Fibroblast of pulmonary artery (primary cell): ENCODE measurements at regions not wholly inside any gene's neighbourhood (a gene's known extent, or its start where the extent isn't known, plus 50 kb on each side); places are given as distances from the start of the nearest gene placed in this dataset.

Experiments used
- DNase-seq: peaks from one replicate; pipeline ENCODE4 v3.0.0-alpha.2; 2010; ENCODE audit warnings: low read depth
- H3K4me3 ChIP-seq: replicated peaks from 2 replicates; pipeline ENCODE4 v1.5.1; 2011; ENCODE audit warnings: low read depth, mild to moderate bottlenecking, control low read depth, low read length, moderate library complexity
- TF ChIP-seq, protein P1 (sequence below): IDR thresholded peaks from 2 replicates; pipeline ENCODE4 v1.5.1; 2011; ENCODE audit warnings: mild to moderate bottlenecking, control low read depth, low read length, inconsistent platforms; ENCODE audit errors: missing control alignments

DNA sequence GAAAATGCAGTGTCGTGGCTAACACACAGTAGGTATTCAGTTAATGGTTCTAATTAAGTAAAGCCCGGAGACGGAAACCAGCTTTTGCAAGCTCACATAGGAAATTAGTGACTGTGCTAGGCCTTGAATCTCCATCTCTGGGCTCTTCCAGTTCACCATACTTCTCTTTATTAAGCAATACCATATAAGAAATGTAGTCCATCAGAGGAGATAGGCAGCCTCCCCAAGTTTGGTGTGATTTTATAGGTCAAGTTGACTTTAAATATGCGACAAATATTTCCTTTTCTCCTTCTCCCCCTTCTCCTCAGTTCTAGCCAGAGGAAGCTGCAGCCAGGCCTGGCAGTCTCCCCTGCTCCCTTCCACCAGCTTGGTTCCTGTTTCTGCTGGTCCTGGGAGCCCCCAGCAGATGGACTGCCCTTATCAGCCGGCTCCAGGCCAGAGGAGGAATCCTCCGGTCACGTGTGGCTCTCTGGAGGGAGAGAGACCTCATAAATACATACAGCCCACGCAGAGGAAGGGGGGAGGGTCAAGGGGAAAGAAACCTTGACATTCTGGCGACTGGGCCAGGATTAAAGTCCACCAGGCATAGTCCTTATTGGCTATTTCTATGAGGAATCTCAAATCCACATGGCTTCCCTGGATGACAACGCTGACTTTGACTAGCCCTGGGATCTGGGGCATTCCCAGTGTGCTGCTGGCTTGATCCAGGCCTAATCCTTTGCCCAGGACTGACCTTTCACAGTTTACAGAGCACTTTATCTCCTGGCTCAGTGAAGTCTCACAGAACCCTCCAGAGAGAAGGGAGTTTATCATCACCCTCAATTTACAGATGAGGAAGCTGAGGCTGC, 115.1 kb upstream of the JUN start:
- DNase-seq, result peak; percentile 62
- TF ChIP-seq, protein P1, sequence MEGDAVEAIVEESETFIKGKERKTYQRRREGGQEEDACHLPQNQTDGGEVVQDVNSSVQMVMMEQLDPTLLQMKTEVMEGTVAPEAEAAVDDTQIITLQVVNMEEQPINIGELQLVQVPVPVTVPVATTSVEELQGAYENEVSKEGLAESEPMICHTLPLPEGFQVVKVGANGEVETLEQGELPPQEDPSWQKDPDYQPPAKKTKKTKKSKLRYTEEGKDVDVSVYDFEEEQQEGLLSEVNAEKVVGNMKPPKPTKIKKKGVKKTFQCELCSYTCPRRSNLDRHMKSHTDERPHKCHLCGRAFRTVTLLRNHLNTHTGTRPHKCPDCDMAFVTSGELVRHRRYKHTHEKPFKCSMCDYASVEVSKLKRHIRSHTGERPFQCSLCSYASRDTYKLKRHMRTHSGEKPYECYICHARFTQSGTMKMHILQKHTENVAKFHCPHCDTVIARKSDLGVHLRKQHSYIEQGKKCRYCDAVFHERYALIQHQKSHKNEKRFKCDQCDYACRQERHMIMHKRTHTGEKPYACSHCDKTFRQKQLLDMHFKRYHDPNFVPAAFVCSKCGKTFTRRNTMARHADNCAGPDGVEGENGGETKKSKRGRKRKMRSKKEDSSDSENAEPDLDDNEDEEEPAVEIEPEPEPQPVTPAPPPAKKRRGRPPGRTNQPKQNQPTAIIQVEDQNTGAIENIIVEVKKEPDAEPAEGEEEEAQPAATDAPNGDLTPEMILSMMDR, result no peak
- H3K4me3 ChIP-seq, result no peak overlapping the region

DNA sequence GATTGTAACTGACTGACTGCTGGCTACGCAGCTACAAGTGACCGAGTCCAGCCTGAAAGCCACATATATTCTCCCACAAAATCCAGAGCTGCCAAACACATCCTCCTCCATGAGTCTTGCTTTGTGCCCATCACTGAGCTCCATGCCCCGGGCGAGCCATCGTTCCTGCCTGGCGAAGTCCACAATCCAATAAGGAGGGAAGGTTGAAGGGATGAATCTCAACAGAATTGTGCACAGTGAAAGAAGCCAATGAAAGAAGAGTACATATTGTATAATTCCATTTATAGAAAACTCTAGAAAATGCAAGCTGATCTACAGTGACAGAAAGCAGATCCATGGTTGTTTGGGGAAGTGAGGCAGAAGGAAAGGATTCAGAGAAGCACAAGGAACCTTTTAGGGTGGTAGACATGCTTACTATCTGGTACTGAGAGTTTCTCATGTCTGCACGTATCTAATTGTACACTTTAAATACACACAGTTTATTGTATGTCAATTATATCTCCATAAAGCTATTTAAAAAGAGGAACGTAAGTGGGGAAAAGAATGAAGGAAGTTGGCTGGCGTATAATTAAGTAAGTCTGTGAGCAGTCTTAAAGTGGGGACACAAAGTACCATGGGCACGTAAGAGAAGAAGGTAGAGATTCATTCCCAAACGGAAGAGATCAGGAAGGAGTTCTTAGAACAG, 115.9 kb upstream of the JUN start:
- TF ChIP-seq, protein P1, result no peak
- no peak for DNase-seq
- H3K4me3 ChIP-seq, result no peak overlapping the region

DNA sequence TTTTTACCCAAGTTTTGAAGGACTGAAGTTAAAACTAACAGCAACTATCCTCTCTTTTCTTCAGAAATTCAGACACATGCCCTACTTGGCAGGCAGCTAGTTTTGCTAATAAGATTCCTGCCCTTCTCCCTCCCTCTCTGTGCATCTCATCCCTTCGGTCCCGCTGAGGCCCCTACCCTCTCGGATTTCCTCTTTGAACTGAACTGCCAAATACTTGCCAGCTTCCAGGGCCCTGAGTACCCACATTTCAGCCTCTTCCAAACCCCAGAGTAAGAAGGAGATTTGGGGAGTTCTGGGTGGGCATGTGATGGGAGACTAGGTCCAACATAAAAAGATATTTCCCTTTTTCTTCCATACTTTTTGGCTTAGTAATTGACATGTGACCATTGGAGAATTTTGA, 116.5 kb upstream of the JUN start:
- TF ChIP-seq, protein P1, result no peak
- no peak for DNase-seq
- H3K4me3 ChIP-seq, result no peak overlapping the region

DNA sequence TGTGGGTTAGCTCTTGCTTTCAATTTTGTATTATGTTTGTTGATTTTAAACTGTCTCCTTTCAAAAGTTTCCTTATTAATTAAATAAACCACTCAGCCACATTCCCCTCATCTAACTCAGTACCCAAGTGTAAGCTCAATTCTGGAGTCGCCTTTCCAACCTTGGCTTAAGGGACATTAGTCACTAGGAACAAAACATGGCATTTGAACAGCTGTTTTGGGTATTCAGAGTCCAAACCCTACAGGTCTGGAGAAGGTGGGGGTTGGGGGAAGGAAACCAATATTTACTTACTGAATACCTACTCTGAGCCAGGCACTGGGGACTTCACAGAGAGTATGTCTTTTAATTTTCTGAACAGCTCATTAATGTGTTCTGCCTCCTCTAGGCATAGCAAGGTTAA, 117.2 kb upstream of the JUN start:
- TF ChIP-seq, protein P1, result no peak
- no peak for DNase-seq
- H3K4me3 ChIP-seq, result no peak overlapping the region

DNA sequence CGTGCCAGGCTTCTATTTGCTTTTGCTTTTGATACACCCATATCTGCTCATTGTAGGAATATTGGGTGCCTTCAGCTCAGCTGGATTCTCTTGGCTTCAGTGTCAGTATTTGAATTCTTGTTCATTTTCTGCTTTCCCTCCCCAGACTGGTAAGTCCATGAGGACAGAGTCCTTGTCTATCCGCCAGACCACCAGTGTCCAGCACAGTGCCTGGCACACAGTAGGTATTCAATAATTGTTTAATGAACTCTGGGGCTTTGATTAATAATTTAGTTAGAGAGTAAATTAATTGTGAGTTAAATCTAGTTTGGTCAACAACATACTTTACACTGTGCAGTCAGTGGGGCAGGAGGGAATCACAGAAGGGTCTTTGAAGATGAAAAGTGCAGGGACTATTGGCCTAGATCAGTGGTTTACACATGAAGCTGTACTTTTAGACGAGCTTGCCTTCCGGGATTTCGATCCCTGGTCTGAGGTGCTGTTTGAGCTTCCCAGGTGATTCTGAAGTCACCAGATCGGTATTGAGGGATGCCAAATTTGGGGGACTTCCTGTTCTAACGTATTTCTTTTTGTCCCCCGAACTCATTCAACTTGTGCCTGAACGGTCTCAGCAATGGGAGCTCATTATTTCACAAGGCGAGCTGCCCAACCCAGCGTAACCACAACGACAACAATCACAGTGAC, 119.1 kb upstream of the JUN start:
- H3K4me3 ChIP-seq, result peak overlapping the region; percentile 34
- TF ChIP-seq, protein P1, result no peak
- no peak for DNase-seq

DNA sequence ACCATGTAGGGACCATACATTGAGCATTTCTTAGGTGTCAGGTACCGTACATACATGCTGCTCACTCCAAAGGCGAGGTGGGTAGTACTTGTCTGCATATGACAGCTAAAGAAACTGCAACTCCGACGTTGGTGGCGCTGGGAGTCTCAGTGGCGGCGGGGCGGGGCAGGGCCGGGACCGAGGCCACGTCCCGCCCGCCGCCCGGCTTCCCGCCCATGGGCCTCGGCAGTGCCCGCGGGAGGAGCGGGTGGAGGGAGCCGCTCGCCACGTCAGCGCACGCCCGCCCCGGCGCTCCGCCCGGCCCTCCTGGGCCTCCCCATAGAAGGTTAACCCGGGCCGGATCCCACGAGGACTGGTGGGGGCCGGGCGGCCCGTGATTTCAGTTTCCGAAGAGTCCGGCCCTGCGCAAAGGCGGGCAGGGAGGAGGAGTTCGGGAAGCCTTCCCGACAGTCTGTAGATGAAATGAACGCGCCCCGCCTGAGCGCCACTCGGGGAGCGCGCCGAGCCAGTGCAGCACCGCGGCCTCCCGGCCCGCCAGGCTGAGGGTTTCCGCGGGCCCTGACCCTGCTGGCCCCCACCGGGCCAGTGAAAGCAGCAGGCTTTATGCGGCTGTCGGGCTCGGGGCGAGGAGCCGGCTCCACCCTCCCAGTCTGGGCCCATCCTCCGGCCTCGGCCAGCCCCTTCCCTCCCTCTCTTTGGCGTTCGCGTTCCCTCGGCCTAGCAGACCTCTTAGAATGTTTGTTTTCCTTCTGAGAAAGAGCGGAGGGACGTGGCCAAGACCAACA, 119.9 kb upstream of the JUN start:
- H3K4me3 ChIP-seq, result peak overlapping the region; percentile 44
- TF ChIP-seq, protein P1, result no peak
- DNase-seq, result peak; percentile 94
